Activated CD8-positive, alpha-beta memory T cell treated with anti-CD3 and anti-CD28 coated beads, Interleukin-2, amount 50 U/mL, for 48 hours (primary cell): ENCODE measurements at regions not wholly inside any gene's neighbourhood (a gene's known extent, or its start where the extent isn't known, plus 50 kb on each side); places are given as distances from the start of the nearest gene placed in this dataset.
"Not testable (repeated sequence)": the region's sequence is repeated elsewhere in the genome, so short reads cannot be mapped to it uniquely, and the experiment has no call there.

ENCODE experiments used
- DNase-seq: peaks from one replicate; pipeline ENCODE4 v3.0.0-alpha.2; 2020

GRCh38 chr5:37957218-37957617, 117.4 kb upstream of the GDNF start:
- DNase-seq = no peak

DNA sequence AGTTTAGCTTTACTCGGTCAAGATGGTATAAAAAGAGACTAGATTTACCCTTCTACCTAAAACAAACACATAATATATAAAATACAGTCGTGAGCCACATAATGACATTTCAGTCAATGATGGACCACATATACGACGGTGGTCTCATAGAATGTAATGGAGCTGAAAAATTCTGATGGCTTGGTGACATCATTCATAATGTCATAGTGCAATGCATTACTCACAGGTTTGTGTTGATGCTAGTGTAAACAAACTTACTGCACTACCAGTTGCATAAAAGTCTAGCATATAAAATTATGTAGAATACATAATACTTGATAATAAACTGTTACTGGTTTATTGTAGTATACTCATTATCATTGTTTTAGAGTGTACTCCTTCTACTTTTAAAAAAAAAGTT, 115.9 kb upstream of the GDNF start:
- DNase-seq = no peak

DNA sequence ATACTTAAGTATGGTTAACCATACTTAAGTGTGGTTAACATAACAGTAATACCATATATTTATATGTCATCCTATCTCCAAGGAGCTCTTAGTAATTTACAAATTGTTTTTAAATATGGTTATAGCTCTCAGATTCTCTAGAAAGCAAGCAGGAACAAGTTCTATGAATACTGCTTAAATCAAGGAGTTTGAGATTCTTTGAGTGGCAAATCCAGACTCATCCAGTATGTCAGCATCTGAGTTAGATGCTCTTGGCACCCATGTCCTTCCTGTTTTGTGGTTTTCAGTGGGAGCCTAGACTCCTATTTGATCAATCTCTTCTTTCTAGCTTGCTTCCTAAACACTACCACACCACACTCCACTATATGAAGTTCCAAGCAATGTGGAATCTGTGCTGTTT, 114.7 kb upstream of the GDNF start:
- no peak for DNase-seq

DNA sequence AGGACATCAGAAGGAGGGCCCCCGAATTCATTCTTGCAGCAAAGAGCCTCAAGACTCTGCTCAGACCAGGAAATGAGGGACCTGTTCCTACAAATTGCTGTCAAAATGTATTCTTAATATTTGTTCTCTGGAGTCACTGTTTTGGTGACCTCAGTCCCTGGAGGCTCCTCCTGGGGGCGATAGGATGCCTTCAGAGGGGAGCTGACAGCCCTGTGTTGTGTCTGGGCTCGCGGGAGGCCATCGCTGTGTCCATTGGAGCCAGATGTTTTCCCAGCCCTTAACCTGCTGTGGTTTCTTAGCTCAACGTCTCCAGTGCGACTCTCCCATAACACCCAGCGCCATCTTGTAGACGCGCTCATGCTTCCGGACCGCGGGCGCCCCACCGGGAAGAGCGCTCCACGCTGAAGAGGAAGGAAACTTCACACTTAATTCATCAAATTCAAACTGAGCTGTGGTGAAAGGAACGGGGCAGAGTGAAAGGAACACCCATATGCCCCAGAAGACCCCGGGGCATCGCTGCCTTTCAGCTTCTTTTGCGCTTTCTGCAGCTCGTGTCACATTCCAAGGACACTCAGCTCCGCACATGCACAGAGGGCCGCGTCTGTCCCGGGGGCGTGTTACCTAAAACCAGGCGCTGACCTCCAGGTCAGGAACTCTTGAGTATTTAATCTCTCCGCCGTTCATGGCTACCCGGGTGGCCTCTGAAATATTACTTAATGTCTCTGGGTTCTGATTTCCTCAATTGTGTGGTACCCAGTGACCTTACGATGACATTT, 112.3 kb upstream of the GDNF start:
- DNase-seq = no peak

DNA sequence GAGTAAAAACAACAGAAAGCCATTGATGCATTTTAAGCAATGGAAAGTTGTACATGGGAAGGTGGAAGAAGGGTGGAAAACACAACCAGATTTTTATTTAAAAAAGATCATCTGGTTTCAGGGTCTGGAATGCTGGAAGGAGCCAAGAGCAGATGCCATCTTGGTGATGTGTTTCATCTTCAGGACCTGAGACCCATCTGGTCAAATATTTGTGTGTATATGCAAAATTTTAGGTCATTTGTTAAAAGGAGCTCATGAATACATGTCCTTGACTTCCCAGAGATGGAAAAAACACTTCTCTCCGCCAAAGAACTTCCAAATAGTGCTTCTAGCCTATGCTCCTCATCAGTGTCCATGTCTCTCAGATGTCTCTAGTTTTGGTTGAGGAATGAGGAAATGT, 110.6 kb upstream of the GDNF start:
- no peak for DNase-seq

DNA sequence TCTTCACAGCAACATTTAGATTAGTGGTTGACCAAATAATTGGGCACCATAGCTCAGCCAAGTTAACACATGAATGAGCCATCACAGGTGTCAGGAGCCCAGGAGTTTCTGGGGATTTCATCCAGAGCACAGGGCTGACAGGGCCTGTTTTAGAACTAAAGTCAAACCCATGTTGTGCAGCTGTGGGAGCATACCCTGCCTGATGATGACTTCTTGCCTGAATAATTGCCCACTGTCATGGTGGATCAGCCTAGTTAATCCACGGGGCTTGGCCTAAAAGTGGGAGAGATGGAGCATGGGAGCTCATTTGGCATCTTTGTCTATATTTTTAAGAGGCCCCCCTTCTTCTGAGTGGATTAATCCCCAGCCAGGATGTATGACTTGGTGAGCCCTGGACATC, 105.6 kb upstream of the GDNF start:
- no peak for DNase-seq

- DNase-seq = not testable (repeated sequence)
These were observed 103.3 kb upstream of the GDNF start for GRCh38 chr5:37943136-37943535.

DNA sequence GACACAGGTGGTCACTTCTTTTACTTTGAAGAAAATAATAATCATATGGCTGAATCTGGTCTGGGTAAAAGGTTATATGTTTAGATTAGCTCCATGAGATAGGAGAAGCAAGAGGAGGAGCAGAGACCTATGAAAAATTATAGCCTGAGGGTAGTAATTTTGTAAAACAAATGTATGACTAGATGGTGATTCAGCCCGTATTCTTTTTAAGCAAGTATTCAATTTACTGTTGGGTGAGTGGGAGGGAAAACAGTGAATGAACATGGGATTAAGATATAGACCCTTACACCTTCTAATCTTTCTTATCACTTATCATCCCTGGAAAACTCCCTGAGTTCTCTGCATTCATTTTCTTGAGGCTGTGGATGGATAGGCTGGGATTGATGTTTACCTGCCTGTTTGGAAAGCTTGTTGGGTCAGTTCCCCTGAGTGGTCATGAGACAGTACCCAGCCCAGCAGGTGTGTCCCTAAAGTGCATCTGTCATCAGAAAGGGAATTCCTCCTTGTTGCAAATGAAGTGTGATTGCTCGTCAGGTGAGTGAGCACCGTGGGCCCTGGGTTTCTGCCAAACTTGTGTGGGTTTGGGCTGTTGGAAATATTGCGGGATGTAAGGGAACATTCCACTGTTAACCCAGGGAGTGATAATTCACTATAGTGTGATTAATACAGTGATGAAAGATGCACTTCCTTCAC, 101.2 kb upstream of the GDNF start:
- DNase-seq = no peak

- DNase-seq = no peak
These were observed 99.0 kb upstream of the GDNF start for GRCh38 chr5:37938861-37939260.

DNA sequence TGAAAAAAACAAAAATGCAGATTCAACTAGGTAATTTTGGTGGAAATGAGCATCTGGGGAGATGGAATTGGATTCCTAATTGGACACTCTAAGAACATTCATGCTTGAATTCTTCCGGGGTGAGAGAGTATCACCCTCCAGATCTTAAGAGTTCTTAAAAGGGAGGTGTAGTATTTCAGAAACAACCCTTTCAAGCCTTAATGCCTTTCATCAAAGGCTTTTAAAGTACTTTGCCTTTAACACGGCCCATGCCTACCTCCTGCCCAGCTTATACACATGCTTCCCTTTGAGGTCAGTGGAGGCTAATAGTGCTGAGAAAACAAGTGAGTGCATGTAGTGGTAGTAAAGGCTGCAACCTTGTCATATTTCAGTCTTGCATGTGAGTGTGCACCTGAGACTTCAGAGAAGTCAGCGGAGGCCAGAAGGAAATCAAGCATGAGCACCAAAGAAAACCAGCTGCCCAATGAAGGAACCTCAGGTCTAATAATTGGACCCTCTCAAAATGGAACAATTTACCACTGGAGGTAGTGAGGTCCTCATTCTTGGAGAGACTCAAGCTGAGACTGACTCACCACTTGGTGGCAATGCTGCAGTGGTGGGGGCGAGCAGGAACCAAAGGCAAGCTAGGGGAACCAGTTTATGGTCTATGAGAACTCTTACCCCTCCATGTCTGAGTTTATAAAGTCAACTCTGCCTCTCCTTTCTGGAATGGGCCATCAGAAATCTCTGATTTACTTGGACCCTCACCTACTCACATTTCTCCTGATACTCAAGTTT, 98.4 kb upstream of the GDNF start:
- DNase-seq = no peak

DNA sequence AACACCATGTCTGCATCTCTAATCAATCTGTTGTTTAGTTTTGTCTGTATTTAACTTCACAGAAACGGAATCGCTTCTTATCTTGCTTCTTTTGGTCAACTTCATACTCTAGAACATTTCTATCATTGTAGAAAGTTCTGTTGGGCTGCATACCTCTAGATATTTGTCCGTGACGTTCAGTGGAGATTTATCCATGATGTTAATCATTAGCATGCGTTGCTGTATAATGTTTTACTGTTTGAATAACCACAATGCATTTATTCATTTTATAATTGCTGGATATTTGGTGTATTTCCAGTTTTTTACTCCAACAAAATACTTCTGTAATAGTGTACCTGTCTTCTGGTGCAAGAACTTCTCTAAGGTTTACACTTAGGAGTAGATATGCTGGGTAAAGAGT, 96.2 kb upstream of the GDNF start:
- DNase-seq = no peak

- no peak for DNase-seq
These were observed 93.7 kb upstream of the GDNF start for GRCh38 chr5:37933576-37933975.

DNA sequence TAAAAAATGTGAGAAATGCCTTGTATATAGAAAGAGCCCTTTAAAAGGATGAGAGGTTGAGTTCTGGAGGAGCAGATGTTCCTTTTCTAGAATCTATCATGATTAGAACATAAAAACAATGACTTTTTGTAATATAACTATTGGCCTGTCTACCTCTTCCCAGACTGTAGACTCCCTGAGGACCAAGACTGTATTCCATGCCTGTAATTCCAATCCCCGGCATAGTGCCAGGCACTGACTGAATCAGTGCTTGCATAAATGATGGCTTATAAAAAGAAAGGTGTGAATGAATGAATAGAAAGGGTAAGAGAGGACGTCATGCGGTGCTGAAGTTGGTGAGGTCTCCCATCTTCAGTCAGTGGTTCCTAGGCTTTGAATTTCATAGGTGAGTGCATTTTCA, 92.6 kb upstream of the GDNF start:
- DNase-seq = no peak

DNA sequence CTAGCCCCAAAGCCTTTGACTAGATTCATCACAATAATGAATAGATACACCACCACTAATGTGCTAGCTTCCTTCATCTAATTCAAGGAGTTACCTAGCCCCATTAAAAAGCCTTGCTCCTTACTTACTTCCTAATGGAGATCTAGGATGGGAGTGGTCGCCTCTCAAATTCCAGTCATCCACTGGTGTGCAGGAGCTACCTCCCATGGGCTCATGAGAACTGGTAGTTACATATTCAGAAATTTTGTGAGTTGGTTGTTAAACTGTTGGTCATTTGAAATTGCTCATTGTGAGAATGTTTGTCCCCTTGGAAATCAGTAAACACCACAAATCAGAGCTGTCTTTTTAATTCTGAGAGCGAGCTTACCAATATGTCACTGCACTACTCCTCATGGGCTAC, 91.7 kb upstream of the GDNF start:
- no peak for DNase-seq

GRCh38 chr5:37930350-37930749, 90.5 kb upstream of the GDNF start:
- DNase-seq = no peak

DNA sequence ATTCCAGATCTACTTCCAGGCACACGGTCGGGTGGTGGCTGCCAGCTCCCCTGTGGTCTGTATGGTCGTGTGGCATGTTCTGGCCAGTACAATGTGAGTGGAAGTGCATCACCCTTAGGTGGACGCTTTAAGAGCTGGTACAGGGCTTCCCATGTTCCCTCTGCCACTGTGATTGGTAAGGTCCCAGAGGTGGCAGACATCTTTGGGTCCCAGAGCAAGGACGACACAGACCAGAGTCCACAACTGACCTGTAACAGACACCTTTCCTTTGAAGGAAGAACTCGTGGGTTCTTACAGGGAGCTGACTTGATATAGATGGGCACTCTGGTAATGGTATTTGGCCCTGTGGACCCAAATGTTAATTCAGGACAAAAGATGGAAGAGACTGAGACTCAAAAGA, 90.0 kb upstream of the GDNF start:
- no peak for DNase-seq

DNA sequence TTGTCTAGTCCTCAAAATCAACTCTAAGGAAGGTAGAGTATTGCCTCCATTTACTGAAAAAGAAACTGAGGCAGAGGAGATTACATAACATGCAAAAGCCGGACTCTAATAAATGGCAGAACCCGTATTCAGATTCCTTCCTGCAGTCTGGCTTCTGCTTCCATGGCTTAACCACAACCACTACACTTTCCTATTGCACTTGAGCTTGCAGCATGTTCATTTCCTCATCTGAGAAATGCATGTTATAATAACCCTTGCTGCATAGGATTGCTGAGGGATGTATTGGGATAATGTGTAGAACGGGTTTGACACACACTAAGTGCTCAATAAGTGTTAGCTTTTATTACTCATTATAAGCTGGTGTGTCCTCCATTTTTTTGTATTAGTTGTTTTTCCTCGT, 87.9 kb upstream of the GDNF start:
- not testable (repeated sequence) for DNase-seq

GRCh38 chr5:37926732-37927131, 86.9 kb upstream of the GDNF start:
- DNase-seq = no peak

DNA sequence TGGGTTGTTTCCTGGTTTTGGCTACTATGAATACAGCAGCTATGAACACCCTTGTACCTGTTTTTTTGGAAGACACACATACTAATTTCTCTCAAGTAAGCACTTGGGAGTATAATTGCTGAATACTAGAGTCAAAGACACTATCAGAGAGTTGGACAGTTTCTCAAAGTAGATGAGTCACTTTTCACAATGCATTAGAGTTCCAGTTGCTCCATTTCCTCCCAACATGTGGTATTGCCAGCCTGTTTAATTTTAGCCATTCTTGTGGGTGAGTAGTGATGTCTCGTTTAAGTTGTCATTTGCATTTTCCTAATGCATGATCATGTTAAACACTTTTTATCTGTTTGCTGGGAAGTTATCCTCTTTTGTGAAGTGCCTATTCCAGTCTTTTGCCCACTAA, 81.6 kb upstream of the GDNF start:
- no peak for DNase-seq

DNA sequence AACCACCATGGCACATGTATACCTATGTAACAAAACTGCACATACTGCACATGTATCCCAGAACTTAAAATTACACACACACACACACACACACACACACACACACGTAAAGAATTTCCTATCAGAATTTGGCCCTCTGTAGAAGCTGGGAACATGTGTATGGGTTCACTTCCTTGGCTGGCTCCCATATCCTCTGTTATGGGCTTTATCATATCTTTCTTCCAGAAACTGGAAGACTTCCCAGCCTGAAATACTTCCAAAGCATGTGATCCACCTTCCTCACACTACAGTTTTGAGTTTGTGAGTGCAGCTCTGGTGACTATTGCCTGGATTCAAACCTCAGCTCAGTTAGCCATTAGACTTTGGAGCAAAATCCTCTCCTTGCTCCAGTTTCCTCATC, 78.6 kb upstream of the GDNF start:
- no peak for DNase-seq

GRCh38 chr5:37916525-37916924, 76.7 kb upstream of the GDNF start:
- no peak for DNase-seq

- DNase-seq = no peak
These were observed 75.4 kb upstream of the GDNF start for GRCh38 chr5:37915097-37915736.

DNA sequence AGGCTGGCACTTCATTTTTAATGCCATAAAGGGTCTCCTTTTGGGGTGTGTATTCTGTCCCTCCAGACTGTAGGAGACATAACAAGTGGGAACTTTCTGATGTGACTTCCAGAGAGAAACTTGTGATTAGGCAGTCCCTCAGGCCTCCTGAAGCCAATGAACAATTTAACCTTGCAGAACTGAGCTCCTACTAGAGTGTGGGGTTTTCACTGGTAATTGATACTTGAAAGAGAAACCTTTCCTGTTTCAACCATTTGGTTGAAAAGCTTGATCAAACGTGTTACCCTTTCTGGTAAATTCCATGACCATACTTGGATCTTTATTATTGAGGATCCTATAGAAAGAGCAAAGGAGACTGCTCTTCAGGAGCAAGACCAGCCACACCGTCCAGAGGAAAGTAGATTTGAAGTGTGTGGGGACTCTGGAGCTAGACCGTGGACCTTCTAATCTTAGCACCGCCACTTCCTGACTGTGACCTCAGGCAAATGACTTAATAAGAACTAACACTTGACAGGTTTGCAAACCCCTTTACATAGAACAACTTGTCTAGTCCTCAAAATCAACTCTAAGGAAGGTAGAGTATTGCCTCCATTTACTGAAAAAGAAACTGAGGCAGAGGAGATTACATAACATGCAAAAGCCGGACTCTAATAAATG, 69.9 kb upstream of the GDNF start:
- not testable (repeated sequence) for DNase-seq
